ENCODE measurements at regions not wholly inside any gene's neighbourhood (a gene's known extent, or its start where the extent isn't known, plus 50 kb on each side); places are given as distances from the start of the nearest gene placed in this dataset.

DNA sequence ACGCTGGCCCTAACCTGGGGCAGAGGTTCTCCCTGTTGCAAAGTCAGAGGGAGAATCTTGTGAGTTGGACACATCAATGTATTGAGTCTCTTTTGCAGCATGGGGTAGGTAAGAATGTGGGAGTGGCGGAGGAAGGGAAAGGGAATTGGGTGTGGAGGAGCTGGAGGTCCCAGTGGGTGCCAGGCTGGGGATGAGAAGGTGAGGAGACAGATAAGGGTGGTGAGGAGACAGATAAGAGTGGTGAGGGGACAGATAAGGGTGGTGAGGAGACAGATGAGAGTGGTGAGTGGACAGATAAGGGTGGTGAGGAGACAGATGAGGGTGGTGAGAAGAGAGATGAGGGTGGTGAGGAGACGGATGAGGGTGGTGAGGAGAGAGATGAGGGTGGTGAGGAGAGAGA lies 72.9 kb upstream of the SFSWAP start:
- no peak for TF ChIP-seq CTCF (IDR thresholded peaks at IDR 0.05; ENCODE audit: insufficient read depth, low read length)
- TF ChIP-seq, protein P1, sequence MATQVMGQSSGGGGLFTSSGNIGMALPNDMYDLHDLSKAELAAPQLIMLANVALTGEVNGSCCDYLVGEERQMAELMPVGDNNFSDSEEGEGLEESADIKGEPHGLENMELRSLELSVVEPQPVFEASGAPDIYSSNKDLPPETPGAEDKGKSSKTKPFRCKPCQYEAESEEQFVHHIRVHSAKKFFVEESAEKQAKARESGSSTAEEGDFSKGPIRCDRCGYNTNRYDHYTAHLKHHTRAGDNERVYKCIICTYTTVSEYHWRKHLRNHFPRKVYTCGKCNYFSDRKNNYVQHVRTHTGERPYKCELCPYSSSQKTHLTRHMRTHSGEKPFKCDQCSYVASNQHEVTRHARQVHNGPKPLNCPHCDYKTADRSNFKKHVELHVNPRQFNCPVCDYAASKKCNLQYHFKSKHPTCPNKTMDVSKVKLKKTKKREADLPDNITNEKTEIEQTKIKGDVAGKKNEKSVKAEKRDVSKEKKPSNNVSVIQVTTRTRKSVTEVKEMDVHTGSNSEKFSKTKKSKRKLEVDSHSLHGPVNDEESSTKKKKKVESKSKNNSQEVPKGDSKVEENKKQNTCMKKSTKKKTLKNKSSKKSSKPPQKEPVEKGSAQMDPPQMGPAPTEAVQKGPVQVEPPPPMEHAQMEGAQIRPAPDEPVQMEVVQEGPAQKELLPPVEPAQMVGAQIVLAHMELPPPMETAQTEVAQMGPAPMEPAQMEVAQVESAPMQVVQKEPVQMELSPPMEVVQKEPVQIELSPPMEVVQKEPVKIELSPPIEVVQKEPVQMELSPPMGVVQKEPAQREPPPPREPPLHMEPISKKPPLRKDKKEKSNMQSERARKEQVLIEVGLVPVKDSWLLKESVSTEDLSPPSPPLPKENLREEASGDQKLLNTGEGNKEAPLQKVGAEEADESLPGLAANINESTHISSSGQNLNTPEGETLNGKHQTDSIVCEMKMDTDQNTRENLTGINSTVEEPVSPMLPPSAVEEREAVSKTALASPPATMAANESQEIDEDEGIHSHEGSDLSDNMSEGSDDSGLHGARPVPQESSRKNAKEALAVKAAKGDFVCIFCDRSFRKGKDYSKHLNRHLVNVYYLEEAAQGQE (IDR thresholded peaks at IDR 0.05; ENCODE audit: insufficient replicate concordance, low read depth), result no peak
